Liver (tissue), 3 donors: ENCODE measurements at regions not wholly inside any gene's neighbourhood (a gene's known extent, or its start where the extent isn't known, plus 50 kb on each side); places are given as distances from the start of the nearest gene placed in this dataset.

Experiments used
- FOXA1 ChIP-seq: IDR thresholded peaks from 2 replicates; pipeline ENCODE4 v1.6.1; 2016; ENCODE audit warnings: antibody characterized with exemption
- GABPA ChIP-seq, 2 donors: IDR thresholded peaks in 1 of 2; conservative IDR thresholded peaks in 1 of 2; 2 replicates each; pipeline ENCODE4 v1.6.1; 2016; ENCODE audit warnings: antibody characterized with exemption in 2 of 2, mild to moderate bottlenecking in 1 of 2, moderate library complexity in 1 of 2
- JUND ChIP-seq, 2 donors: IDR thresholded peaks; 2 replicates each; pipeline ENCODE4 v1.6.1; 2016; ENCODE audit warnings: antibody characterized with exemption in 2 of 2
- NR2F2 ChIP-seq: IDR thresholded peaks from 2 replicates; pipeline ENCODE4 v1.6.1; 2016; ENCODE audit warnings: antibody characterized with exemption
- RAD21 ChIP-seq, 2 donors: IDR thresholded peaks; 2 replicates each; pipeline ENCODE4 v1.6.1; 2016; ENCODE audit warnings: antibody characterized with exemption in 2 of 2, mild to moderate bottlenecking in 2 of 2
- RXRA ChIP-seq, 2 donors: IDR thresholded peaks; 2 replicates each; pipeline ENCODE4 v1.6.1; 2017 to 2018; ENCODE audit warnings: antibody characterized with exemption in 2 of 2, mild to moderate bottlenecking in 1 of 2
- YY1 ChIP-seq: IDR thresholded peaks from 2 replicates; pipeline ENCODE4 v1.6.1; 2016; ENCODE audit warnings: antibody characterized with exemption, mild to moderate bottlenecking
- TF ChIP-seq, protein P1 (sequence below): fragments of 150-350 bp; IDR thresholded peaks from 2 replicates; pipeline ENCODE4 v1.5.1; 2017; ENCODE audit warnings: improper control_type of control experiment, low read depth, low read length; ENCODE audit not compliant: missing input control
- TF ChIP-seq, protein P2 (sequence below): IDR thresholded peaks from 2 replicates; pipeline ENCODE4 v1.6.1; 2016; ENCODE audit warnings: antibody characterized with exemption
- TF ChIP-seq, protein P3 (sequence below): IDR thresholded peaks from 2 replicates; pipeline ENCODE4 v1.6.1; 2016; ENCODE audit warnings: antibody characterized with exemption, mild to moderate bottlenecking
- TF ChIP-seq, protein P4 (sequence below): IDR thresholded peaks from 2 replicates; pipeline ENCODE4 v1.6.1; 2016; ENCODE audit warnings: antibody characterized with exemption
- donor health status: healthy.
- donor health status: healthy.

DNA sequence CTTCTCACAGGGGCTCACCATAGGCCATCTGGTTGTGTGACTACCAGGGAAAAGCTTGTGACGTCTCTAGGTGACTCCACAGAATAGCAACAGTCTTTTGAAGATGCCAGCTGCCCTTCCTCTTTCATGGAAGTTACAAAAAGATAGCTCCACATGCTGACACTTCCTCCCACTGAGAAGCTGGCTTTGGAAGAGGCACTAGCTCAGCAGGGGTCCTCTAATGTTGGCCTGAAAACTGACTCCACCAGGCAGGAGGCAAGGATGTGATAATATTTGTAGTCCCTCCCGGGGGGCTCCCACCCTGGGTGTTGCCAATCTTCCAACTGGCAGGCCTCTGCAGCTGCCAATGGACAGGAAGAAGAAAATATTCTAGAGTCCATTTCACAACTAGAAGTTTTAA lies 343.5 kb downstream of the NEK10 start:
- TF ChIP-seq YY1 (no peak), GABPA (IDR thresholded peaks at IDR 0.05 in 1 of 2, conservative IDR thresholded peaks at IDR 0.05 in 1 of 2) (no peak), RAD21 (IDR thresholded peaks at IDR 0.05) (no peak), FOXA1 (no peak), NR2F2 (no peak), JUND (IDR thresholded peaks at IDR 0.05) (no peak), RXRA (IDR thresholded peaks at IDR 0.05) (no peak)
- TF ChIP-seq, protein P1, sequence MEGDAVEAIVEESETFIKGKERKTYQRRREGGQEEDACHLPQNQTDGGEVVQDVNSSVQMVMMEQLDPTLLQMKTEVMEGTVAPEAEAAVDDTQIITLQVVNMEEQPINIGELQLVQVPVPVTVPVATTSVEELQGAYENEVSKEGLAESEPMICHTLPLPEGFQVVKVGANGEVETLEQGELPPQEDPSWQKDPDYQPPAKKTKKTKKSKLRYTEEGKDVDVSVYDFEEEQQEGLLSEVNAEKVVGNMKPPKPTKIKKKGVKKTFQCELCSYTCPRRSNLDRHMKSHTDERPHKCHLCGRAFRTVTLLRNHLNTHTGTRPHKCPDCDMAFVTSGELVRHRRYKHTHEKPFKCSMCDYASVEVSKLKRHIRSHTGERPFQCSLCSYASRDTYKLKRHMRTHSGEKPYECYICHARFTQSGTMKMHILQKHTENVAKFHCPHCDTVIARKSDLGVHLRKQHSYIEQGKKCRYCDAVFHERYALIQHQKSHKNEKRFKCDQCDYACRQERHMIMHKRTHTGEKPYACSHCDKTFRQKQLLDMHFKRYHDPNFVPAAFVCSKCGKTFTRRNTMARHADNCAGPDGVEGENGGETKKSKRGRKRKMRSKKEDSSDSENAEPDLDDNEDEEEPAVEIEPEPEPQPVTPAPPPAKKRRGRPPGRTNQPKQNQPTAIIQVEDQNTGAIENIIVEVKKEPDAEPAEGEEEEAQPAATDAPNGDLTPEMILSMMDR, result no peak
- TF ChIP-seq, protein P2, sequence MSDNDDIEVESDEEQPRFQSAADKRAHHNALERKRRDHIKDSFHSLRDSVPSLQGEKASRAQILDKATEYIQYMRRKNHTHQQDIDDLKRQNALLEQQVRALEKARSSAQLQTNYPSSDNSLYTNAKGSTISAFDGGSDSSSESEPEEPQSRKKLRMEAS, result no peak
- TF ChIP-seq, protein P3, sequence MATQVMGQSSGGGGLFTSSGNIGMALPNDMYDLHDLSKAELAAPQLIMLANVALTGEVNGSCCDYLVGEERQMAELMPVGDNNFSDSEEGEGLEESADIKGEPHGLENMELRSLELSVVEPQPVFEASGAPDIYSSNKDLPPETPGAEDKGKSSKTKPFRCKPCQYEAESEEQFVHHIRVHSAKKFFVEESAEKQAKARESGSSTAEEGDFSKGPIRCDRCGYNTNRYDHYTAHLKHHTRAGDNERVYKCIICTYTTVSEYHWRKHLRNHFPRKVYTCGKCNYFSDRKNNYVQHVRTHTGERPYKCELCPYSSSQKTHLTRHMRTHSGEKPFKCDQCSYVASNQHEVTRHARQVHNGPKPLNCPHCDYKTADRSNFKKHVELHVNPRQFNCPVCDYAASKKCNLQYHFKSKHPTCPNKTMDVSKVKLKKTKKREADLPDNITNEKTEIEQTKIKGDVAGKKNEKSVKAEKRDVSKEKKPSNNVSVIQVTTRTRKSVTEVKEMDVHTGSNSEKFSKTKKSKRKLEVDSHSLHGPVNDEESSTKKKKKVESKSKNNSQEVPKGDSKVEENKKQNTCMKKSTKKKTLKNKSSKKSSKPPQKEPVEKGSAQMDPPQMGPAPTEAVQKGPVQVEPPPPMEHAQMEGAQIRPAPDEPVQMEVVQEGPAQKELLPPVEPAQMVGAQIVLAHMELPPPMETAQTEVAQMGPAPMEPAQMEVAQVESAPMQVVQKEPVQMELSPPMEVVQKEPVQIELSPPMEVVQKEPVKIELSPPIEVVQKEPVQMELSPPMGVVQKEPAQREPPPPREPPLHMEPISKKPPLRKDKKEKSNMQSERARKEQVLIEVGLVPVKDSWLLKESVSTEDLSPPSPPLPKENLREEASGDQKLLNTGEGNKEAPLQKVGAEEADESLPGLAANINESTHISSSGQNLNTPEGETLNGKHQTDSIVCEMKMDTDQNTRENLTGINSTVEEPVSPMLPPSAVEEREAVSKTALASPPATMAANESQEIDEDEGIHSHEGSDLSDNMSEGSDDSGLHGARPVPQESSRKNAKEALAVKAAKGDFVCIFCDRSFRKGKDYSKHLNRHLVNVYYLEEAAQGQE, result no peak
- TF ChIP-seq, protein P4, sequence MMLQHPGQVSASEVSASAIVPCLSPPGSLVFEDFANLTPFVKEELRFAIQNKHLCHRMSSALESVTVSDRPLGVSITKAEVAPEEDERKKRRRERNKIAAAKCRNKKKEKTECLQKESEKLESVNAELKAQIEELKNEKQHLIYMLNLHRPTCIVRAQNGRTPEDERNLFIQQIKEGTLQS, result no peak
